SK-N-SH (cell line): ENCODE measurements at regions not wholly inside any gene's neighbourhood (a gene's known extent, or its start where the extent isn't known, plus 50 kb on each side); places are given as distances from the start of the nearest gene placed in this dataset.

Source experiments
- CTCF ChIA-PET: fragments of 300-600, 350-600 bp; formaldehyde crosslinking; extraction: SDS; loops from one replicate; lab custom pipeline; 2021; lab: Yijun Ruan, JAX
- POLR2A ChIA-PET: fragments of 350-600 bp; sonication (Branson Sonifier 250); formaldehyde crosslinking; extraction: SDS; loops from one replicate; lab custom pipeline; 2020; ENCODE audit warnings: antibody characterized with exemption, inconsistent platforms; lab: Yijun Ruan, JAX
- DNase-seq: peaks from one replicate; pipeline ENCODE4 v3.0.0; 2012
- H2AFZ ChIP-seq: fragments of 200-600 bp; sonication (generic); 2 replicates; pipeline ENCODE4 v1.8.1; 2016; ENCODE audit warnings: antibody characterized with exemption, mild to moderate bottlenecking, low read depth
- H3F3A ChIP-seq: fragments of 200-600 bp; sonication (generic); replicated peaks from 2 replicates; pipeline ENCODE3; 2016; ENCODE audit warnings: antibody characterized with exemption, mild to moderate bottlenecking; ENCODE audit not compliant: insufficient read depth
- H3K27ac ChIP-seq, 2 experiments: fragments of 200-500 bp in 1 of 2; fragments of 200-600 bp in 1 of 2; sonication (Bioruptor generic) in 1 of 2; sonication (generic), shearing (Covaris generic) in 1 of 2; 2 replicates each; pipeline versions ENCODE4 v1.5.1 to v1.6.1; 2014 to 2016; ENCODE audit warnings: low read depth in 2 of 2, inconsistent platforms in 1 of 2, low read length in 1 of 2, mild to moderate bottlenecking in 1 of 2, mixed read lengths in 1 of 2
- H3K27me3 ChIP-seq: fragments of 200-600 bp; sonication (generic), shearing (Covaris generic); 2 replicates; pipeline ENCODE4 v1.6.1; 2016; ENCODE audit warnings: mixed run types; ENCODE audit not compliant: insufficient read depth
- H3K36me3 ChIP-seq, 2 experiments: fragments of 200-500 bp in 1 of 2; fragments of 200-600 bp in 1 of 2; sonication (Bioruptor generic) in 1 of 2; sonication (generic) in 1 of 2; replicated peaks in 1 of 2; 2 replicates each; pipeline versions ENCODE3 to v1.5.1; 2014 to 2016; ENCODE audit warnings: low read length in 1 of 2, mild to moderate bottlenecking in 1 of 2; ENCODE audit not compliant: insufficient read depth in 2 of 2, control insufficient read depth in 1 of 2
- H3K4me1 ChIP-seq, 2 experiments: fragments of 200-500 bp in 1 of 2; fragments of 200-600 bp in 1 of 2; sonication (Bioruptor generic) in 1 of 2; sonication (generic), shearing (Covaris generic) in 1 of 2; 2 replicates each; pipeline versions ENCODE4 v1.5.1 to v1.6.1; 2014 to 2016; ENCODE audit warnings: low read depth in 1 of 2, low read length in 1 of 2, mixed run types in 1 of 2; ENCODE audit not compliant: insufficient read depth in 2 of 2, control insufficient read depth in 1 of 2
- H3K4me2 ChIP-seq: fragments of 200-600 bp; sonication (generic), shearing (Covaris generic); 2 replicates; pipeline ENCODE4 v1.6.1; 2017; ENCODE audit warnings: mixed run types
- H3K4me3 ChIP-seq, 2 experiments: fragments of 200-500 bp in 1 of 2; fragments of 200-600 bp in 1 of 2; sonication (Bioruptor generic) in 1 of 2; sonication (generic), shearing (Covaris generic) in 1 of 2; 2 replicates each; pipeline versions ENCODE4 v1.5.1 to v1.8.1; 2014 to 2016; ENCODE audit warnings: low read depth in 2 of 2, inconsistent platforms in 1 of 2, low read length in 1 of 2, mild to moderate bottlenecking in 1 of 2, mixed read lengths in 1 of 2, moderate library complexity in 1 of 2
- H3K79me2 ChIP-seq: fragments of 200-600 bp; sonication (generic); 2 replicates; pipeline ENCODE4 v1.8.1; 2017; ENCODE audit warnings: mild to moderate bottlenecking; ENCODE audit not compliant: insufficient read depth
- H3K9ac ChIP-seq: fragments of 200-600 bp; sonication (generic); 2 replicates; pipeline ENCODE4 v1.6.1; 2017; ENCODE audit warnings: mixed run types
- H3K9me2 ChIP-seq: fragments of 200-600 bp; sonication (generic); 2 replicates; pipeline ENCODE4 v1.6.1; 2017; ENCODE audit warnings: mixed run types
- H3K9me3 ChIP-seq: fragments of 200-600 bp; sonication (generic); 2 replicates; pipeline ENCODE4 v1.6.1; 2017; ENCODE audit warnings: mixed run types, mild to moderate bottlenecking, moderate library complexity
- H4K20me1 ChIP-seq: fragments of 200-600 bp; sonication (generic); 2 replicates; pipeline ENCODE4 v1.6.1; 2017; ENCODE audit warnings: mild to moderate bottlenecking, mixed run types; ENCODE audit not compliant: insufficient read depth
- CHD2 ChIP-seq: fragments of 150-350 bp; IDR thresholded peaks from 2 replicates; pipeline ENCODE4 v1.6.1; 2018; ENCODE audit warnings: low read length; ENCODE audit not compliant: partially characterized antibody
- ELF1 ChIP-seq: IDR thresholded peaks from 2 replicates; pipeline ENCODE4 v1.4.0; 2012
- EZH2phosphoT487 ChIP-seq: fragments of 200-600 bp; sonication (generic); IDR thresholded peaks from 2 replicates; pipeline ENCODE4 v1.6.1; 2017; ENCODE audit warnings: low read depth, mixed run types, mild to moderate bottlenecking, antibody characterized with exemption, moderate library complexity, borderline replicate concordance
- FOXJ3 ChIP-seq: sonication (generic); formaldehyde crosslinking; IDR thresholded peaks from 2 replicates; pipeline ENCODE4 v1.5.1; 2020; ENCODE audit warnings: mild to moderate bottlenecking, missing genetic modification reagents
- MEF2A ChIP-seq: IDR thresholded peaks from 2 replicates; pipeline ENCODE4 v1.4.0; 2012; ENCODE audit warnings: low read depth, borderline replicate concordance
- MXI1 ChIP-seq: IDR thresholded peaks from 2 replicates; pipeline ENCODE4 v1.6.1; 2012; ENCODE audit warnings: mild to moderate bottlenecking, low read depth, low read length, improper control_type of control experiment
- NFIC ChIP-seq: IDR thresholded peaks from 2 replicates; pipeline ENCODE4 v1.4.0; 2012; ENCODE audit warnings: borderline replicate concordance
- NRF1 ChIP-seq: IDR thresholded peaks from 2 replicates; pipeline ENCODE4 v1.6.1; 2012; ENCODE audit warnings: low read depth, mild to moderate bottlenecking, low read length
- POLR2AphosphoS5 ChIP-seq: IDR thresholded peaks from 2 replicates; pipeline ENCODE4 v1.6.1; 2012; ENCODE audit warnings: low read depth, low read length
- RAD21 ChIP-seq: IDR thresholded peaks from 2 replicates; pipeline ENCODE4 v1.6.1; 2012; ENCODE audit warnings: mild to moderate bottlenecking, low read length
- RCOR1 ChIP-seq: fragments of 150-350 bp; IDR thresholded peaks from 2 replicates; pipeline ENCODE4 v1.6.1; 2017; ENCODE audit warnings: antibody characterized with exemption, low read length
- RXRA ChIP-seq: IDR thresholded peaks from 2 replicates; pipeline ENCODE4 v1.4.0; 2012; ENCODE audit warnings: low read depth, mild to moderate bottlenecking, borderline replicate concordance
- SMC3 ChIP-seq: IDR thresholded peaks from 2 replicates; pipeline ENCODE4 v1.6.1; 2012; ENCODE audit warnings: low read depth, low read length, improper control_type of control experiment
- TCF12 ChIP-seq: IDR thresholded peaks from 2 replicates; pipeline ENCODE4 v1.4.0; 2012
- YY1 ChIP-seq: IDR thresholded peaks from 2 replicates; pipeline ENCODE4 v1.4.0; 2012; ENCODE audit warnings: low read depth, mild to moderate bottlenecking
- WGBS: methylation state at CpG from one replicate; pipeline ENCODE4 v1.1.6; 2017; ENCODE audit warnings: low lambda C conversion rate; 5-methylcytosine and 5-hydroxymethylcytosine counted together
- TF ChIP-seq, protein P1 (sequence below): fragments of 150-350 bp; IDR thresholded peaks from 2 replicates; pipeline ENCODE4 v1.6.1; 2016; ENCODE audit warnings: mild to moderate bottlenecking, low read depth, low read length
- TF ChIP-seq, protein P2 (sequence below): IDR thresholded peaks from 2 replicates; pipeline ENCODE4 v1.4.0; 2012; ENCODE audit warnings: low read depth, borderline replicate concordance
- TF ChIP-seq, protein P3 (sequence below): IDR thresholded peaks from 2 replicates; pipeline ENCODE4 v1.6.1; 2012; ENCODE audit warnings: mild to moderate bottlenecking, low read depth, low read length, moderate library complexity
- TF ChIP-seq, protein P4 (sequence below): IDR thresholded peaks from 2 replicates; pipeline ENCODE4 v1.4.0; 2012; ENCODE audit warnings: low read depth

DNA sequence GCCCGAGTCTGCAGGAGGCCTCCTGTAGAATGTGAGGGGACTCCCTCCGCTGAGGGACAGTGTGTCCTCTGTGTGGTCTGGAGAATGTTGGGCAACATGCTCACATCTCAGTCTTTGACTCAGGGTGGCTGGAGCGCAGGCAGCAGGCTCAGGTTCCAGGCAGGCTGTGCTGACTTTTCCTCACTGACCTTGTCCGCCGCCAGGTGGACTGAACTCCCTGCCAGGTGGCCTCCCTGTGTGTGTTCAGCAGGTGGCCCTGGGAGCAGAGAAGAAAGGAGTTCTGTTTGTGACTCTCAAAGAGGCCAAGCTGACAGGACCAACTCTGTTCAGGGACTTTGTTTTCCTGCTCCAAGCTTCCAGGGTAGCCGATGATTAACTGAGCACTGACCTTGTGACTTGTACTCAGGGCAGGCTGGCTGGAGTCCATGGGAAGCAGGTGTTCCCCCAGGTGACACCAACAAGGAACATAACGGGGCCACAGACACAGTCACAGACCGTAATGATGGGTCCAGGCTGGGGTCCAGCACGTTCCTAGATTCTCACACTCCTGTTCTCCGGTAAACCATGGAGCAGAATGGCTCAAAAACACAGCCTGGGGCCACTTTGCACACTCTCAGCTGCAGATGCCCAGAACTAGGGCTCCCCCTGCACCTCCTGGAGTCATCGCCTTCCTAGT, 439.8 kb downstream of the RNF144A start:
- Histone ChIP-seq H3K36me3 (no peaks in the 10 kb centered on the region), H3K4me3 (no peak overlapping the region), H3K9ac (no peak overlapping the region), H4K20me1 (no peaks in the 10 kb centered on the region), H3K9me3 (no peaks in the 10 kb centered on the region), H2AFZ (no peak overlapping the region), H3K4me2 (no peak overlapping the region), H3F3A (no peaks in the 10 kb centered on the region), H3K79me2 (no peaks in the 10 kb centered on the region), H3K27me3 (no peaks in the 10 kb centered on the region), H3K27ac (no peak overlapping the region), H3K4me1 (no peaks in the 10 kb centered on the region), H3K9me2 (no peaks in the 10 kb centered on the region)
- ChIA-PET POLR2A (no interaction called here), CTCF (no interaction called here)
- DNase-seq = no peak
- no peak for TF ChIP-seq CHD2
- TF ChIP-seq MXI1 = no peak
- TF ChIP-seq NRF1 = no peak
- TF ChIP-seq EZH2phosphoT487 = no peak
- TF ChIP-seq RXRA = no peak
- TF ChIP-seq SMC3 = no peak
- TF ChIP-seq, protein P1, sequence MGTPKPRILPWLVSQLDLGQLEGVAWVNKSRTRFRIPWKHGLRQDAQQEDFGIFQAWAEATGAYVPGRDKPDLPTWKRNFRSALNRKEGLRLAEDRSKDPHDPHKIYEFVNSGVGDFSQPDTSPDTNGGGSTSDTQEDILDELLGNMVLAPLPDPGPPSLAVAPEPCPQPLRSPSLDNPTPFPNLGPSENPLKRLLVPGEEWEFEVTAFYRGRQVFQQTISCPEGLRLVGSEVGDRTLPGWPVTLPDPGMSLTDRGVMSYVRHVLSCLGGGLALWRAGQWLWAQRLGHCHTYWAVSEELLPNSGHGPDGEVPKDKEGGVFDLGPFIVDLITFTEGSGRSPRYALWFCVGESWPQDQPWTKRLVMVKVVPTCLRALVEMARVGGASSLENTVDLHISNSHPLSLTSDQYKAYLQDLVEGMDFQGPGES = no peak
- 51% methylated on average over 9 of the region's 11 CpGs for WGBS

DNA sequence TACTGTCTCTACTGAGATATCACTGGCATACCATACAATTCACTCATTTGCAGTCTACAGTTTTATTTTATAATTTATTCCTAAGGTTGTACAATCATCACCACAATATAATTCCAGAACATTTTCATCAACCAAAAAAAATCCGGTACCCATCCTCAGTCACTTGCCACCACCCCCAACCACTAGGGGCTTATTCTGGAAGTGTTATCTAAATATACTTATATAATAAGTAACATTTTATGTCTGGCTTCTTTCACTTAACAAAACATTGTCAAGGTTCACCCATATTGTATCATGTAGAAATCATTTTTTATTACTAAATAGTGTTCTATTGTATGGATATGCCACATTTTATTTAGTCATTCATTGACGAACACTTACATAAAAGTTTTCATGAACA, 440.8 kb downstream of the RNF144A start:
- Histone ChIP-seq H3K9ac (no peak overlapping the region), H3K36me3 (no peaks in the 10 kb centered on the region), H3K4me2 (no peak overlapping the region), H3K27me3 (no peaks in the 10 kb centered on the region), H3K9me2 (no peaks in the 10 kb centered on the region), H2AFZ (no peak overlapping the region), H3K9me3 (no peaks in the 10 kb centered on the region), H3F3A (no peaks in the 10 kb centered on the region), H3K4me3 (no peak overlapping the region), H3K27ac (no peak overlapping the region), H4K20me1 (no peaks in the 10 kb centered on the region), H3K4me1 (no peaks in the 10 kb centered on the region), H3K79me2 (no peaks in the 10 kb centered on the region)
- TF ChIP-seq RXRA = no peak
- TF ChIP-seq RAD21 = no peak
- TF ChIP-seq CHD2 = no peak
- TF ChIP-seq POLR2AphosphoS5 = no peak
- no peak for TF ChIP-seq MXI1
- TF ChIP-seq, protein P2, sequence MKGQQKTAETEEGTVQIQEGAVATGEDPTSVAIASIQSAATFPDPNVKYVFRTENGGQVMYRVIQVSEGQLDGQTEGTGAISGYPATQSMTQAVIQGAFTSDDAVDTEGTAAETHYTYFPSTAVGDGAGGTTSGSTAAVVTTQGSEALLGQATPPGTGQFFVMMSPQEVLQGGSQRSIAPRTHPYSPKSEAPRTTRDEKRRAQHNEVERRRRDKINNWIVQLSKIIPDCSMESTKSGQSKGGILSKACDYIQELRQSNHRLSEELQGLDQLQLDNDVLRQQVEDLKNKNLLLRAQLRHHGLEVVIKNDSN = no peak
- TF ChIP-seq RCOR1 = no peak
- TF ChIP-seq YY1 = no peak
- TF ChIP-seq MEF2A = no peak
- TF ChIP-seq ELF1 = no peak
- TF ChIP-seq, protein P3, sequence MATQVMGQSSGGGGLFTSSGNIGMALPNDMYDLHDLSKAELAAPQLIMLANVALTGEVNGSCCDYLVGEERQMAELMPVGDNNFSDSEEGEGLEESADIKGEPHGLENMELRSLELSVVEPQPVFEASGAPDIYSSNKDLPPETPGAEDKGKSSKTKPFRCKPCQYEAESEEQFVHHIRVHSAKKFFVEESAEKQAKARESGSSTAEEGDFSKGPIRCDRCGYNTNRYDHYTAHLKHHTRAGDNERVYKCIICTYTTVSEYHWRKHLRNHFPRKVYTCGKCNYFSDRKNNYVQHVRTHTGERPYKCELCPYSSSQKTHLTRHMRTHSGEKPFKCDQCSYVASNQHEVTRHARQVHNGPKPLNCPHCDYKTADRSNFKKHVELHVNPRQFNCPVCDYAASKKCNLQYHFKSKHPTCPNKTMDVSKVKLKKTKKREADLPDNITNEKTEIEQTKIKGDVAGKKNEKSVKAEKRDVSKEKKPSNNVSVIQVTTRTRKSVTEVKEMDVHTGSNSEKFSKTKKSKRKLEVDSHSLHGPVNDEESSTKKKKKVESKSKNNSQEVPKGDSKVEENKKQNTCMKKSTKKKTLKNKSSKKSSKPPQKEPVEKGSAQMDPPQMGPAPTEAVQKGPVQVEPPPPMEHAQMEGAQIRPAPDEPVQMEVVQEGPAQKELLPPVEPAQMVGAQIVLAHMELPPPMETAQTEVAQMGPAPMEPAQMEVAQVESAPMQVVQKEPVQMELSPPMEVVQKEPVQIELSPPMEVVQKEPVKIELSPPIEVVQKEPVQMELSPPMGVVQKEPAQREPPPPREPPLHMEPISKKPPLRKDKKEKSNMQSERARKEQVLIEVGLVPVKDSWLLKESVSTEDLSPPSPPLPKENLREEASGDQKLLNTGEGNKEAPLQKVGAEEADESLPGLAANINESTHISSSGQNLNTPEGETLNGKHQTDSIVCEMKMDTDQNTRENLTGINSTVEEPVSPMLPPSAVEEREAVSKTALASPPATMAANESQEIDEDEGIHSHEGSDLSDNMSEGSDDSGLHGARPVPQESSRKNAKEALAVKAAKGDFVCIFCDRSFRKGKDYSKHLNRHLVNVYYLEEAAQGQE = no peak
- TF ChIP-seq NFIC = no peak
- TF ChIP-seq, protein P4, sequence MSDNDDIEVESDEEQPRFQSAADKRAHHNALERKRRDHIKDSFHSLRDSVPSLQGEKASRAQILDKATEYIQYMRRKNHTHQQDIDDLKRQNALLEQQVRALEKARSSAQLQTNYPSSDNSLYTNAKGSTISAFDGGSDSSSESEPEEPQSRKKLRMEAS = no peak
- no peak for TF ChIP-seq FOXJ3 (CRISPR knock-in tag)
- TF ChIP-seq TCF12 = no peak
- WGBS = 61% methylated on average over 2 of the region's 2 CpGs
- DNase-seq = no peak
- ChIA-PET POLR2A (no interaction called here), CTCF (no interaction called here)
